H1 (cell line): ENCODE measurements at regions not wholly inside any gene's neighbourhood (a gene's known extent, or its start where the extent isn't known, plus 50 kb on each side); places are given as distances from the start of the nearest gene placed in this dataset.

Source experiments
- CTCF ChIA-PET: fragments of 300-600 bp; sonication (Branson Sonifier 250); formaldehyde crosslinking; loops from one replicate; lab custom pipeline; 2021; ENCODE audit not compliant: partially characterized antibody; lab: Charles Lee
- POLR2A ChIA-PET: fragments of 300-600 bp; sonication (Branson Sonifier 250); formaldehyde crosslinking; loops from one replicate; lab custom pipeline; 2021; ENCODE audit warnings: inconsistent platforms; ENCODE audit not compliant: partially characterized antibody; lab: Charles Lee
- DNase-seq, 2 experiments: peaks; one replicate each; pipeline versions ENCODE4 v3.0.0 to v3.0.0-alpha.2; 2010 to 2022; ENCODE audit warnings: low spot score in 2 of 2, low read depth in 1 of 2, mixed read lengths in 1 of 2
- FAIRE-seq: peaks from 2 replicates; lab custom pipeline; 2011; peaks lifted over from hg19 to GRCh38; lab: Jason Lieb, UNC
- H2AFZ ChIP-seq: 2 replicates; pipeline ENCODE4 v1.8.1; 2012; ENCODE audit warnings: low read length, inconsistent platforms
- H2AK5ac ChIP-seq: 2 replicates; pipeline ENCODE4 v1.6.1; 2013; ENCODE audit warnings: low read depth, low read length
- H2BK120ac ChIP-seq: replicated peaks from 2 replicates; pipeline ENCODE3; 2013; ENCODE audit warnings: low read depth, low read length, inconsistent platforms
- H2BK12ac ChIP-seq: 2 replicates; pipeline ENCODE4 v1.6.1; 2013; ENCODE audit warnings: low read depth, low read length
- H2BK15ac ChIP-seq: 2 replicates; pipeline ENCODE4 v1.6.1; 2013; ENCODE audit warnings: low read length
- H2BK20ac ChIP-seq: 2 replicates; pipeline ENCODE4 v1.6.1; 2013; ENCODE audit warnings: low read length
- H2BK5ac ChIP-seq: 2 replicates; pipeline ENCODE4 v1.6.1; 2013; ENCODE audit warnings: low read depth, low read length
- H3K14ac ChIP-seq: 2 replicates; pipeline ENCODE4 v1.6.1; 2013; ENCODE audit warnings: inconsistent platforms; ENCODE audit not compliant: insufficient read length
- H3K18ac ChIP-seq: 2 replicates; pipeline ENCODE4 v1.6.1; 2013; ENCODE audit warnings: low read length; ENCODE audit errors: extremely low read depth
- H3K23ac ChIP-seq: 2 replicates; pipeline ENCODE4 v1.6.1; 2013; ENCODE audit warnings: inconsistent platforms; ENCODE audit not compliant: insufficient read length
- H3K23me2 ChIP-seq: 2 replicates; pipeline ENCODE4 v1.6.1; 2013; ENCODE audit warnings: low read depth, low read length
- H3K27ac ChIP-seq: 2 replicates; pipeline ENCODE4 v1.6.1; 2011; ENCODE audit warnings: low read depth, low read length, inconsistent platforms
- H3K27me3 ChIP-seq, 4 experiments: replicated peaks in 1 of 4; 1 replicate in 1 of 4; 2 replicates in 3 of 4; pipeline versions ENCODE4 v1.6.1 to v1.8.1; 2011 to 2013; ENCODE audit warnings: low read length in 3 of 4, mild to moderate bottlenecking in 3 of 4, inconsistent platforms in 2 of 4, mixed read lengths in 2 of 4, moderate library complexity in 1 of 4; ENCODE audit not compliant: control insufficient read depth in 3 of 4, insufficient read depth in 3 of 4; ENCODE audit errors: extremely low read depth in 1 of 4
- H3K36me3 ChIP-seq, 4 experiments: 2 replicates each; pipeline versions ENCODE4 v1.6.1 to v1.8.1; 2011 to 2013; ENCODE audit warnings: mild to moderate bottlenecking in 4 of 4, low read length in 3 of 4, moderate library complexity in 2 of 4, control low read depth in 1 of 4, inconsistent platforms in 1 of 4; ENCODE audit not compliant: insufficient read depth in 4 of 4, control insufficient read depth in 2 of 4
- H3K4ac ChIP-seq: replicated peaks from 2 replicates; pipeline ENCODE3; 2013; ENCODE audit warnings: low read length, low read depth, mixed read lengths, inconsistent platforms; ENCODE audit not compliant: insufficient read length
- H3K4me1 ChIP-seq, 4 experiments: replicated peaks in 1 of 4; 1 replicate in 1 of 4; 2 replicates in 3 of 4; pipeline versions ENCODE4 v1.6.1 to v1.8.1; 2011 to 2013; ENCODE audit warnings: low read length in 3 of 4, inconsistent platforms in 2 of 4, mixed read lengths in 1 of 4; ENCODE audit not compliant: insufficient read depth in 4 of 4, control insufficient read depth in 3 of 4
- H3K4me2 ChIP-seq, 2 experiments: 2 replicates each; pipeline versions ENCODE4 v1.6.1 to v1.8.1; 2011 to 2013; ENCODE audit warnings: low read depth in 2 of 2, low read length in 2 of 2, control low read depth in 1 of 2, inconsistent platforms in 1 of 2, mild to moderate bottlenecking in 1 of 2; ENCODE audit not compliant: insufficient read depth in 1 of 2
- H3K4me3 ChIP-seq, 4 experiments: fragments of 200-600, 300-600 bp in 1 of 4; sonication (generic), shearing (Covaris generic), sonication (Bioruptor Twin) in 1 of 4; 2 replicates each; pipeline versions ENCODE4 v1.5.1 to v1.8.1; 2011 to 2016; ENCODE audit warnings: low read length in 4 of 4, low read depth in 3 of 4, control low read depth in 2 of 4, inconsistent platforms in 2 of 4, mild to moderate bottlenecking in 2 of 4, mixed read lengths in 1 of 4, moderate library complexity in 1 of 4; ENCODE audit not compliant: insufficient read depth in 2 of 4; ENCODE audit errors: extremely low read depth in 1 of 4
- H3K56ac ChIP-seq: replicated peaks from 2 replicates; pipeline ENCODE3; 2013; ENCODE audit warnings: low read depth, mild to moderate bottlenecking, mixed read lengths, low read length, inconsistent platforms; ENCODE audit not compliant: insufficient read length
- H3K79me1 ChIP-seq: 2 replicates; pipeline ENCODE4 v1.6.1; 2013; ENCODE audit warnings: low read depth, low read length, control low read depth
- H3K79me2 ChIP-seq, 2 experiments: 2 replicates each; pipeline versions ENCODE4 v1.6.1 to v1.8.1; 2012 to 2013; ENCODE audit warnings: low read length in 2 of 2, mild to moderate bottlenecking in 2 of 2, inconsistent platforms in 1 of 2; ENCODE audit not compliant: insufficient read depth in 2 of 2, control insufficient read depth in 1 of 2
- H3K9ac ChIP-seq, 4 experiments: replicated peaks in 1 of 4; 1 replicate in 1 of 4; 2 replicates in 3 of 4; pipeline versions ENCODE4 v1.6.1 to v1.8.1; 2011 to 2013; ENCODE audit warnings: low read depth in 3 of 4, low read length in 3 of 4, control low read depth in 2 of 4, mild to moderate bottlenecking in 2 of 4, moderate library complexity in 2 of 4, inconsistent platforms in 1 of 4; ENCODE audit errors: extremely low read depth in 1 of 4
- H3K9me3 ChIP-seq, 2 experiments: 2 replicates each; pipeline versions ENCODE4 v1.6.1 to v1.8.1; 2012 to 2013; ENCODE audit warnings: mild to moderate bottlenecking in 2 of 2, moderate library complexity in 2 of 2, control low read depth in 1 of 2, inconsistent platforms in 1 of 2, low read depth in 1 of 2, low read length in 1 of 2, mixed read lengths in 1 of 2; ENCODE audit not compliant: insufficient read depth in 2 of 2
- H4K20me1 ChIP-seq, 2 experiments: replicated peaks in 1 of 2; 2 replicates each; pipeline versions ENCODE3 to v1.8.1; 2011 to 2013; ENCODE audit warnings: inconsistent platforms in 2 of 2, low read length in 2 of 2, mild to moderate bottlenecking in 1 of 2; ENCODE audit not compliant: insufficient read depth in 2 of 2, control insufficient read depth in 1 of 2
- H4K5ac ChIP-seq: 2 replicates; pipeline ENCODE4 v1.6.1; 2013; ENCODE audit warnings: low read length, low read depth, mixed read lengths, inconsistent platforms; ENCODE audit not compliant: insufficient read length
- H4K8ac ChIP-seq: 2 replicates; pipeline ENCODE4 v1.8.0; 2013; ENCODE audit warnings: mild to moderate bottlenecking, moderate library complexity, low read length, inconsistent platforms; ENCODE audit not compliant: insufficient read depth; ENCODE audit errors: extremely low read depth
- H4K91ac ChIP-seq: replicated peaks from 2 replicates; pipeline ENCODE3; 2013; ENCODE audit warnings: low read length, mixed read lengths, inconsistent platforms; ENCODE audit not compliant: insufficient read length
- CHD2 ChIP-seq: IDR thresholded peaks from 2 replicates; pipeline ENCODE4 v1.6.1; 2012; ENCODE audit warnings: low read length, improper control_type of control experiment
- CTCF ChIP-seq, 3 experiments: IDR thresholded peaks; 1 replicate in 2 of 3; 2 replicates in 1 of 3; pipeline versions ENCODE4 v1.5.1 to v1.6.1; 2011; ENCODE audit warnings: low read length in 3 of 3, mild to moderate bottlenecking in 3 of 3, inconsistent platforms in 2 of 3, low read depth in 1 of 3, moderate library complexity in 1 of 3; ENCODE audit not compliant: insufficient read depth in 1 of 3; ENCODE audit errors: control extremely low read depth in 1 of 3
- EGR1 ChIP-seq: IDR thresholded peaks from 2 replicates; pipeline ENCODE4 v1.6.1; 2011; ENCODE audit warnings: low read depth, low read length, borderline replicate concordance
- RAD21 ChIP-seq, 2 experiments: IDR thresholded peaks in 1 of 2; conservative IDR thresholded peaks in 1 of 2; 2 replicates each; pipeline ENCODE4 v1.6.1; 2011; ENCODE audit warnings: low read depth in 2 of 2, low read length in 2 of 2, improper control_type of control experiment in 1 of 2, inconsistent platforms in 1 of 2, mild to moderate bottlenecking in 1 of 2, moderate library complexity in 1 of 2
- RNF2 ChIP-seq: fragments of 200-900, 300-1000 bp; sonication (generic); IDR thresholded peaks from 2 replicates; pipeline ENCODE4 v1.7.1; 2016; ENCODE audit warnings: borderline replicate concordance, low read depth, mild to moderate bottlenecking, antibody characterized with exemption, low read length; ENCODE audit not compliant: poor library complexity, severe bottlenecking; ENCODE audit errors: missing control alignments
- TAF1 ChIP-seq: IDR thresholded peaks from 2 replicates; pipeline ENCODE4 v1.6.1; 2011; ENCODE audit warnings: mild to moderate bottlenecking, low read depth, low read length
- WGBS, 2 experiments: shearing (Covaris generic) in 1 of 2; methylation state at CpG; one replicate each; pipeline versions ENCODE4 v1.1.6 to v1.1.7; 2013 to 2015; ENCODE audit warnings: low lambda C conversion rate in 2 of 2, mixed read lengths in 2 of 2, inconsistent platforms in 1 of 2, low coverage in 1 of 2, missing lambda C conversion rate in 1 of 2; ENCODE audit not compliant: insufficient replicate concordance in 2 of 2, insufficient coverage in 1 of 2, insufficient read length in 1 of 2; ENCODE audit errors: extremely low coverage in 1 of 2, missing lambda C conversion rate in 1 of 2; 5-methylcytosine and 5-hydroxymethylcytosine counted together

- Histone ChIP-seq H2AK5ac (no peak overlapping the region), H4K8ac (no peak overlapping the region), H3K79me1 (no peaks in the 10 kb centered on the region), H3K4ac (no peak overlapping the region), H2BK5ac (no peak overlapping the region), H3K14ac (no peak overlapping the region), H3K9me3 (peaks cover 6 to 11% of the 10 kb centered on the region in 2 experiments; a peak in 3 of 4 replicates), H4K20me1 (peaks cover 0 to 2% of the 10 kb centered on the region in 2 experiments), H3K27me3 (peaks cover 9 to 42% (median 35%) of the 10 kb centered on the region in 4 experiments), H4K5ac (no peak overlapping the region), H3K4me3 (no peak overlapping the region), H3K18ac (no peak overlapping the region), H3K79me2 (no peaks in the 10 kb centered on the region), H3K9ac (no peak overlapping the region), H2BK20ac (no peak overlapping the region), H3K23ac (no peak overlapping the region), H3K56ac (no peak overlapping the region), H2BK120ac (no peak overlapping the region), H3K36me3 (no peaks in the 10 kb centered on the region), H3K23me2 (peaks cover 8% of the 10 kb centered on the region; the same call in 1 of the 2 replicates), H2AFZ (no peak overlapping the region), H3K4me2 (no peak overlapping the region), H2BK12ac (no peak overlapping the region), H2BK15ac (no peak overlapping the region), H3K4me1 (peaks cover 2 to 7% (median 5%) of the 10 kb centered on the region in 4 experiments; a peak in 6 of 7 replicates), H3K27ac (no peak overlapping the region), H4K91ac (no peak overlapping the region)
- DNase-seq (no peak), FAIRE-seq (no peak)
- WGBS, 2 experiments, result 71% methylated on average over 5 of the region's 5 CpGs; no CpG with 5 or more reads in 1 of the 2 experiments
- POLR2A ChIA-PET, result no interaction called here
- TF ChIP-seq TAF1 (no peak), CTCF (IDR thresholded peaks at IDR 0.05; ENCODE audit: control extremely low read depth in 1 of 3, insufficient read depth in 1 of 3, low read depth in 1 of 3, low read length in 3 of 3) (peak; percentile 25 to 50 (median 33)), CHD2 (no peak), RNF2 (no peak), RAD21 (IDR thresholded peaks at IDR 0.05 in 1 of 2, conservative IDR thresholded peaks at IDR 0.05 in 1 of 2; ENCODE audit: low read depth in 2 of 2, low read length in 2 of 2) (peak in 1 of 2 experiments; percentile 56; a peak in 2 of 4 replicates), EGR1 (no peak)
- CTCF ChIA-PET, result interaction anchor here (0.6 to 2.3 kb wide), 5 partner anchors 8 to 1259 kb away, joined by 3 to 6 read pairs (median 3); no protein-coding TSS in a partner anchor
These were observed 208.3 kb downstream of the GXYLT1 start for GRCh38 chr12:41936333-41936732.
